Heart right ventricle (tissue), 16 donors: ENCODE measurements at regions not wholly inside any gene's neighbourhood (a gene's known extent, or its start where the extent isn't known, plus 50 kb on each side); places are given as distances from the start of the nearest gene placed in this dataset.

Source experiments
- ATAC-seq, 8 donors: fragments of 200-7000 bp; cut with Tn5 transposase; one replicate each; pipeline ENCODE4 v1.9.1; 2020; ENCODE audit warnings: mild to moderate bottlenecking in 8 of 8, moderate library complexity in 8 of 8, moderate number of reproducible peaks in 1 of 8
- DNase-seq, 2 donors: peaks; one replicate each; pipeline ENCODE4 v3.0.0-alpha.2; 2020
- H3K27ac ChIP-seq, 10 donors: fragments of 200-600 bp; sonication (generic) in 2 of 10; one replicate each; pipeline versions ENCODE4 v1.5.0 to v1.8.0; 2020 to 2022; ENCODE audit warnings: mild to moderate bottlenecking in 3 of 10
- H3K27me3 ChIP-seq, 7 donors: fragments of 200-600 bp; one replicate each; pipeline ENCODE4 v1.8.0; 2021 to 2022; ENCODE audit warnings: mild to moderate bottlenecking in 2 of 7
- H3K36me3 ChIP-seq, 9 donors: fragments of 200-600 bp; sonication (generic) in 1 of 9; one replicate each; pipeline versions ENCODE4 v1.5.0 to v1.8.0; 2020 to 2022; ENCODE audit warnings: mild to moderate bottlenecking in 2 of 9
- H3K4me1 ChIP-seq, 9 donors: fragments of 200-600 bp; sonication (generic) in 1 of 9; one replicate each; pipeline versions ENCODE4 v1.5.0 to v1.8.0; 2020 to 2022; ENCODE audit warnings: mild to moderate bottlenecking in 4 of 9
- H3K4me3 ChIP-seq, 10 donors: fragments of 200-600 bp; sonication (generic) in 2 of 10; one replicate each; pipeline versions ENCODE4 v1.5.0 to v1.8.0; 2020 to 2022; ENCODE audit warnings: mild to moderate bottlenecking in 7 of 10, moderate library complexity in 2 of 10
- H3K9me3 ChIP-seq, 11 donors: fragments of 200-600 bp in 10 of 11; sonication (generic) in 2 of 11; one replicate each; pipeline versions ENCODE4 v1.5.0 to v1.8.0; 2013 to 2022; ENCODE audit warnings: mild to moderate bottlenecking in 2 of 11, control low read depth in 1 of 11, moderate library complexity in 1 of 11
- CTCF ChIP-seq, 9 donors: fragments of 200-600 bp; sonication (generic) in 2 of 9; IDR thresholded peaks; one replicate each; pipeline versions ENCODE4 v1.5.0 to v1.8.0; 2021 to 2022; ENCODE audit warnings: antibody characterized with exemption in 9 of 9, mild to moderate bottlenecking in 5 of 9, moderate library complexity in 1 of 9
- WGBS, 2 donors: extraction: QIAGEN DNeasy Blood & Tissue Kit; methylation state at CpG; one replicate each; pipeline ENCODE4 v1.1.7; 2013; ENCODE audit warnings: inconsistent platforms in 1 of 2; 5-methylcytosine and 5-hydroxymethylcytosine counted together
- intact Hi-C, 10 donors: fragments of 100-400 bp; cut with DNase I; formaldehyde crosslinking; loops; one replicate each; pipeline versions ENCODE4 v1.11.1 to v1.14.2; 2022
- donor health status: Arrhythmogenic right ventricular cardiomyopathy.
- donor health status: ischemic (EF 13 %, LVEDD 7.1; RV severe dilation, severe dysfunction).
- donor health status: healthy with polysubstance abuse.
- donor health status: DM: no; HTN: yes; CAD: no.
- donor health status: DM: no; HTN: no; CAD: no.
- donor health status: ischemic (EF 25% LVEDD 6.9; RV normal size, moderate dysfunction).
- donor health status: ischemic (EF 25% LVEDD 5.7; RV mildly dilated, moderate dysfunction).
- donor health status: healthy.
- donor health status: DM: yes; HTN: yes; CAD: no.
- donor health status: Ischemic cardiomyopathy.
- donor health status: ischemic (EF 35%, LVEDD 5.7; RV mildly dilated, moderate dysfunction).
- donor health status: nonischemic (EF 11% LVEDD 7.7; RV severe dilation, severe dysfunction).
- donor health status: DM: yes; HTN: yes; CAD: no.
- donor health status: PGD.
- donor health status: ischemic (EF 29% LVEDD 5.4; RV normal size, mild dysfunction).
- donor health status: nonischemic (EF 23%, LVEDD 6.1; RV moderate dilation, normal function).

GRCh38 chr13:80037505-80037888 lies 303.4 kb downstream of the SPRY2 start:
- H3K4me1 ChIP-seq, result peaks cover 0 to 36% (median 0%) of the 10 kb centered on the region in 9 donors
- ATAC-seq, result no peak
- no peak for TF ChIP-seq CTCF (IDR thresholded peaks at IDR 0.05)
- no peak for DNase-seq
- intact Hi-C loops, result loop anchor here in 1 of 10 donors (10.0 kb wide), 1 partner anchor 87 kb away; no protein-coding TSS in a partner anchor
- no peaks in the 10 kb centered on the region for H3K27me3 ChIP-seq
- no peaks in the 10 kb centered on the region for H3K36me3 ChIP-seq
- H3K9me3 ChIP-seq, result no peaks in the 10 kb centered on the region
- no peak overlapping the region for H3K4me3 ChIP-seq
- 86 to 95% methylated on average over 2 of the region's 2 CpGs for WGBS, 2 donors
- peak overlapping the region in 1 of 10 donors; percentile 54 for H3K27ac ChIP-seq

GRCh38 chr13:80036845-80037504 lies 304.0 kb downstream of the SPRY2 start:
- DNase-seq (no peak), ATAC-seq (peak in 3 of 8 donors; percentile 34 to 50 (median 37))
- Histone ChIP-seq H3K4me1 (peaks cover 0 to 36% (median 0%) of the 10 kb centered on the region in 9 donors), H3K4me3 (no peak overlapping the region), H3K27me3 (no peaks in the 10 kb centered on the region), H3K9me3 (no peaks in the 10 kb centered on the region), H3K36me3 (no peaks in the 10 kb centered on the region), H3K27ac (peak overlapping the region in 1 of 10 donors; percentile 54)
- WGBS, 2 donors, result 76 to 78% methylated on average over 2 of the region's 2 CpGs
- intact Hi-C loops, result loop anchor here in 1 of 10 donors (10.0 kb wide), 1 partner anchor 88 kb away; no protein-coding TSS in a partner anchor
- TF ChIP-seq CTCF (IDR thresholded peaks at IDR 0.05), result no peak

DNA sequence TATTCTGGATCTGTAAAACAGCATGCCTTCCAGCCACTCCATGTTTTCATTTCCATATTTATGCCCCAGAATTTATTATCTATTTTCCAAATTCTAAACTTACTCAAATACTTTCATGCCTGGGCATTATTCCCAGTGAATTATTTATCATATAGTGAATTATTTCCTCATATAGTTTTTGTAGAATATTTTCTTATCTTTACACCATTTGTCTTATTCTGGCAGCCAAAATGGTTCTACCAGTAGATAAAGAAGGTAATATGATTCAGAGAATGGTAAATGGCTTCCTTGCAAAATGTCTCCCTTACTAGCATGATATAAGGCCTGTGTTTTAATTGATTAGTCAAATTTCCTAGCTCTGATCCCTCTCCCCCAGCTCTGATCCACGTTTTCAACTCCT lies 305.8 kb downstream of the SPRY2 start:
- H3K36me3 ChIP-seq, result no peaks in the 10 kb centered on the region
- no peak overlapping the region for H3K27ac ChIP-seq
- no peaks in the 10 kb centered on the region for H3K9me3 ChIP-seq
- WGBS, 2 donors, result 81 to 90% methylated on average over 1 of the region's 1 CpG
- intact Hi-C loops, result loop anchor here in 1 of 10 donors (10.0 kb wide), 1 partner anchor 90 kb away; no protein-coding TSS in a partner anchor
- peaks cover 0 to 24% (median 0%) of the 10 kb centered on the region in 9 donors for H3K4me1 ChIP-seq
- ATAC-seq (no peak), DNase-seq (no peak)
- no peak overlapping the region for H3K4me3 ChIP-seq
- H3K27me3 ChIP-seq, result no peaks in the 10 kb centered on the region
- no peak for TF ChIP-seq CTCF (IDR thresholded peaks at IDR 0.05)

DNA sequence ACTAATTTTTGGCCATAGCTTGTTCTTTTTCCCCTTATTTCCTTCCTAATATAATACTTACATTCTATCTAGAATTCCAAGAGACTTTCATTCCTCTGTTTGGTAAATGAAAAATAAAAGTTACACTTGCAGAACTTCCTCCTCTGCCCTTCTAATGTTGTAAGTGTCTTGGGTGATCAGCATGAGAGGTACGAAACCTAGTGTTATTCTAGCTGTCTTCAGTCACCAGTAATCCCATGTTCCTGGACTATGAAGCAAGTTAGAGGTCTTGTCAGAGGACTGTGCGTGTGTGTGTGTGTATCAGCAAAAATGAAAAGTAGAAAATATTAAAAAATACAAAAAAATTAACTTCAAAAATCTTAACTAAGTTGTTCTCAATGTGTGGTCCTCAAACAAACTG lies 307.0 kb downstream of the SPRY2 start:
- 92 to 94% methylated on average over 2 of the region's 2 CpGs for WGBS, 2 donors
- no peak for TF ChIP-seq CTCF (IDR thresholded peaks at IDR 0.05)
- Histone ChIP-seq H3K4me3 (no peak overlapping the region), H3K9me3 (no peaks in the 10 kb centered on the region), H3K4me1 (peaks cover 0 to 20% (median 0%) of the 10 kb centered on the region in 9 donors), H3K27ac (no peak overlapping the region), H3K27me3 (no peaks in the 10 kb centered on the region), H3K36me3 (no peaks in the 10 kb centered on the region)
- DNase-seq (no peak), ATAC-seq (no peak)
- intact Hi-C loops, result loop anchor here in 6 of 10 donors (5.0 to 10.0 kb wide), 3 partner anchors 91 to 308 kb away; partner anchors contain the start of gene SPRY2 (in 2 of the 6)
